ENCODE measurements at regions not wholly inside any gene's neighbourhood (a gene's known extent, or its start where the extent isn't known, plus 50 kb on each side); places are given as distances from the start of the nearest gene placed in this dataset.

- no peak overlapping the region for H2BK5ac ChIP-seq (ENCODE audit: low read depth, low read length, poor library complexity, severe bottlenecking)
- TF ChIP-seq NFE2L2 (IDR thresholded peaks at IDR 0.05; ENCODE audit: low read depth, low read length): no peak
- TF ChIP-seq CEBPB (IDR thresholded peaks at IDR 0.05; ENCODE audit: low read depth, low read length): peak; percentile 19; the same call in 1 of the 2 replicates
- no peaks in the 10 kb centered on the region for H3K36me3 ChIP-seq (ENCODE audit: control insufficient read depth, insufficient read depth, low read length)
- no peaks in the 10 kb centered on the region for H4K20me1 ChIP-seq (ENCODE audit: insufficient read depth, low read length)
- in situ Hi-C loops (cut with MboI; ENCODE audit: low sequenced_read_pairs) (no loop called here), dilution Hi-C loops (cut with HindIII; ENCODE audit: low sequenced_read_pairs, unreplicated experiment) (no loop called here), intact Hi-C loops (cut with micrococcal nuclease) (no loop called here)
- no peaks in the 10 kb centered on the region for H3K79me1 ChIP-seq (ENCODE audit: low read depth in 1 of 2, low read length in 2 of 2)
- no peak overlapping the region for H2AK9ac ChIP-seq (replicated peaks; ENCODE audit: low read depth, low read length, poor library complexity)
- H3K4ac ChIP-seq (ENCODE audit: low read depth, low read length): no peak overlapping the region
- no peak overlapping the region for H3K9ac ChIP-seq (ENCODE audit: low read depth, low read length)
- H3K14ac ChIP-seq (replicated peaks; ENCODE audit: low read depth, low read length): no peak overlapping the region
- H4K8ac ChIP-seq (ENCODE audit: low read depth in 2 of 2, low read length in 2 of 2): no peak overlapping the region
- H2BK20ac ChIP-seq (ENCODE audit: low read depth, low read length): no peak overlapping the region
- H3K27me3 ChIP-seq (ENCODE audit: control insufficient read depth, insufficient read depth, low read length): no peaks in the 10 kb centered on the region
- H4K91ac ChIP-seq (ENCODE audit: insufficient read depth, low read depth, low read length): no peak overlapping the region
- H3K4me3 ChIP-seq (ENCODE audit: insufficient read depth, low read depth, low read length): no peak overlapping the region
- no peak overlapping the region for H3K4me2 ChIP-seq (ENCODE audit: low read depth, low read length)
- POLR2A ChIA-PET (ENCODE audit: unreplicated experiment): no interaction called here
- no peak overlapping the region for H4K5ac ChIP-seq (ENCODE audit: low read depth, low read length)
- ATAC-seq (ENCODE audit: low read depth) (no peak), DNase-seq (no peak)
- H3K27ac ChIP-seq (ENCODE audit: insufficient read depth, low read length): no peak overlapping the region
- BruUV-seq (replicated peaks): no TSS peak
- no peak overlapping the region for H2BK120ac ChIP-seq (ENCODE audit: low read depth, low read length)
- no peak overlapping the region for H3K23ac ChIP-seq (ENCODE audit: low read depth, low read length)
- H3K56ac ChIP-seq (ENCODE audit: extremely low read depth, insufficient read depth, low read length): no peak overlapping the region
- H3K9me3 ChIP-seq (ENCODE audit: control insufficient read depth, insufficient read depth, low read length): no peaks in the 10 kb centered on the region
- H3K18ac ChIP-seq (ENCODE audit: low read depth, low read length): no peak overlapping the region
- no peaks in the 10 kb centered on the region for H3K4me1 ChIP-seq (ENCODE audit: control insufficient read depth, insufficient read depth, low read length)
- 80% methylated on average over 1 of the region's 4 CpGs; no CpG with 5 or more reads in 1 of the 2 experiments for WGBS, 2 experiments (ENCODE audit: extremely low coverage in 2 of 2, insufficient read length in 1 of 2)
- no peaks in the 10 kb centered on the region for H3K9me1 ChIP-seq (ENCODE audit: insufficient read depth, low read length)
- H2AK5ac ChIP-seq (ENCODE audit: low read depth, low read length): no peak overlapping the region
- CTCF ChIA-PET: no interaction called here
- H2BK15ac ChIP-seq (ENCODE audit: low read depth, low read length): no peak overlapping the region
- H2AFZ ChIP-seq (replicated peaks; ENCODE audit: low read length, poor library complexity): no peak overlapping the region
These were observed 95.6 kb upstream of the CACNA1E start for GRCh38 chr1:181387702-181388101.

Measured in IMR-90 (cell line).